Neural progenitor cell (in vitro differentiated cells): ENCODE measurements at regions not wholly inside any gene's neighbourhood (a gene's known extent, or its start where the extent isn't known, plus 50 kb on each side); places are given as distances from the start of the nearest gene placed in this dataset.

Experiments used
- DNase-seq: peaks from one replicate; pipeline ENCODE4 v3.0.0-alpha.2; 2016; ENCODE audit warnings: low spot score
- H2AFZ ChIP-seq: fragments of 200-600 bp; sonication (generic); replicated peaks from 2 replicates; pipeline ENCODE4 v1.6.1; 2016; ENCODE audit warnings: antibody characterized with exemption
- H3F3A ChIP-seq: fragments of 200-600 bp; sonication (generic); 2 replicates; pipeline ENCODE4 v1.6.1; 2016; ENCODE audit warnings: antibody characterized with exemption, low read depth
- H3K27ac ChIP-seq: fragments of 200-600 bp; sonication (generic); 2 replicates; pipeline ENCODE4 v1.5.1; 2016; ENCODE audit warnings: mild to moderate bottlenecking
- H3K27me3 ChIP-seq: fragments of 200-600 bp; sonication (generic); 2 replicates; pipeline ENCODE4 v1.6.1; 2016; ENCODE audit warnings: mild to moderate bottlenecking, moderate library complexity
- H3K36me3 ChIP-seq: fragments of 200-600 bp; sonication (generic); 2 replicates; pipeline ENCODE4 v1.5.1; 2016
- H3K4me1 ChIP-seq: fragments of 200-600 bp; sonication (generic); 2 replicates; pipeline ENCODE4 v1.6.1; 2016; ENCODE audit warnings: mixed run types
- H3K4me2 ChIP-seq: fragments of 200-600 bp; sonication (generic); 2 replicates; pipeline ENCODE4 v1.6.1; 2016
- H3K4me3 ChIP-seq: fragments of 200-600 bp; sonication (generic); 2 replicates; pipeline ENCODE4 v1.5.1; 2016
- H3K79me2 ChIP-seq: fragments of 200-600 bp; sonication (generic); 2 replicates; pipeline ENCODE4 v1.6.1; 2016; ENCODE audit warnings: low read depth
- H3K9ac ChIP-seq: fragments of 200-600 bp; sonication (generic); 2 replicates; pipeline ENCODE4 v1.6.1; 2016
- H3K9me3 ChIP-seq: fragments of 200-600 bp; sonication (generic); 2 replicates; pipeline ENCODE4 v1.5.1; 2016; ENCODE audit warnings: low read depth
- H4K20me1 ChIP-seq: fragments of 200-600 bp; sonication (generic); 2 replicates; pipeline ENCODE4 v1.6.1; 2016; ENCODE audit warnings: low read depth
- H3K27ac Mint-ChIP-seq: 3 replicates; pipeline ENCODE4 v1.8.0; 2021; ENCODE audit warnings: mixed read lengths
- H3K27me3 Mint-ChIP-seq: 2 replicates; pipeline ENCODE4 v1.8.0; 2022; ENCODE audit warnings: low read depth, mild to moderate bottlenecking, inconsistent platforms, moderate library complexity, mixed read lengths; ENCODE audit not compliant: insufficient read depth
- H3K36me3 Mint-ChIP-seq: 3 replicates; pipeline ENCODE4 v1.8.0; 2021; ENCODE audit warnings: mixed read lengths
- H3K4me1 Mint-ChIP-seq: 3 replicates; pipeline ENCODE4 v1.8.0; 2021; ENCODE audit warnings: mixed read lengths
- H3K4me3 Mint-ChIP-seq: 3 replicates; pipeline ENCODE4 v1.8.0; 2021; ENCODE audit warnings: mild to moderate bottlenecking, moderate library complexity, mixed read lengths
- H3K9me3 Mint-ChIP-seq: 3 replicates; pipeline ENCODE4 v1.8.0; 2020; ENCODE audit warnings: mixed read lengths
- CTCF ChIP-seq: fragments of 200-600 bp; sonication (generic); IDR thresholded peaks from 2 replicates; pipeline ENCODE4 v1.5.1; 2017; ENCODE audit warnings: antibody characterized with exemption, mild to moderate bottlenecking
- EZH2 ChIP-seq: fragments of 200-600 bp; sonication (generic); IDR thresholded peaks from 2 replicates; pipeline ENCODE4 v1.6.1; 2017; ENCODE audit warnings: antibody characterized with exemption, mild to moderate bottlenecking, moderate library complexity
- EZH2phosphoT487 ChIP-seq: fragments of 200-600 bp; sonication (generic); IDR thresholded peaks from 2 replicates; pipeline ENCODE4 v1.6.1; 2017; ENCODE audit warnings: antibody characterized with exemption

GRCh38 chr2:37867166-37867565 lies 57.9 kb upstream of the RMDN2 start:
- no peaks in the 10 kb centered on the region for H3K4me1 ChIP-seq
- H3F3A ChIP-seq = no peaks in the 10 kb centered on the region
- DNase-seq = no peak
- no peaks in the 10 kb centered on the region for H3K9me3 ChIP-seq
- H3K9ac ChIP-seq = no peak overlapping the region
- H3K4me3 ChIP-seq = no peak overlapping the region
- peaks cover 6% of the 10 kb centered on the region for H3K27me3 Mint-ChIP-seq
- H3K36me3 ChIP-seq = no peaks in the 10 kb centered on the region
- no peaks in the 10 kb centered on the region for H3K9me3 Mint-ChIP-seq
- no peaks in the 10 kb centered on the region for H3K36me3 Mint-ChIP-seq
- no peaks in the 10 kb centered on the region for H4K20me1 ChIP-seq
- no peaks in the 10 kb centered on the region for H3K79me2 ChIP-seq
- no peak overlapping the region for H3K4me3 Mint-ChIP-seq
- no peak overlapping the region for H3K27ac ChIP-seq
- no peak overlapping the region for H2AFZ ChIP-seq
- H3K4me1 Mint-ChIP-seq = peaks cover 2% of the 10 kb centered on the region
- TF ChIP-seq EZH2phosphoT487 (no peak), EZH2 (no peak), CTCF (no peak)
- H3K4me2 ChIP-seq = no peak overlapping the region
- H3K27me3 ChIP-seq = no peaks in the 10 kb centered on the region
- H3K27ac Mint-ChIP-seq = no peak overlapping the region

GRCh38 chr2:37868866-37869265 lies 56.2 kb upstream of the RMDN2 start:
- Histone ChIP-seq H3K4me2 (no peak overlapping the region), H3K9ac (no peak overlapping the region), H3K4me3 (no peak overlapping the region), H3K79me2 (no peaks in the 10 kb centered on the region), H3K4me1 (no peaks in the 10 kb centered on the region), H4K20me1 (no peaks in the 10 kb centered on the region), H3K9me3 (no peaks in the 10 kb centered on the region), H3K27ac (no peak overlapping the region), H3K27me3 (no peaks in the 10 kb centered on the region), H3F3A (no peaks in the 10 kb centered on the region), H2AFZ (no peak overlapping the region), H3K36me3 (no peaks in the 10 kb centered on the region)
- Mint-ChIP-seq H3K36me3 (no peaks in the 10 kb centered on the region), H3K9me3 (no peaks in the 10 kb centered on the region), H3K4me3 (no peak overlapping the region), H3K4me1 (peaks cover 5% of the 10 kb centered on the region), H3K27ac (no peak overlapping the region), H3K27me3 (peaks cover 9% of the 10 kb centered on the region)
- no peak for DNase-seq
- TF ChIP-seq EZH2 (no peak), EZH2phosphoT487 (no peak), CTCF (no peak)

DNA sequence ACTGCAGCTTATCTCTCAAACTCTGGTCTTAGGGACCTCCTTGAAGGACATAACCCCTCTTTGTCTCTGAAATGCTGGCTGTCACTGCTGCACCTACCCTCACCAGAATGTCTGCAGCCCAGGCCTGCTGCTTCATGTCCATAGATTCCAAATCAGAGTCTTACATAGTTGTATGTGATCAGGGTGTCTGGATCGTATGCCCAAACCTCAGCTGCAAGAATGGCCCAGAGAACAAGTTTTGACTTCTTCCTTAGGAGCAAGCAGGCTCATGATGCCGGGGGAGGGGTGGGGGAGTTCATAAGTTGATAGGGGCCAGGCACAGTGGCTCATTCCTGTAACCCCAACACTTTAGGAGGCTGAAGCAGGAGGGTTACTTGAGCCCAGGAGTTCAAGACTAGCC lies 55.8 kb upstream of the RMDN2 start:
- no peak overlapping the region for H3K9ac ChIP-seq
- no peak overlapping the region for H3K4me3 Mint-ChIP-seq
- no peaks in the 10 kb centered on the region for H3F3A ChIP-seq
- no peaks in the 10 kb centered on the region for H4K20me1 ChIP-seq
- no peaks in the 10 kb centered on the region for H3K79me2 ChIP-seq
- H3K27ac Mint-ChIP-seq = no peak overlapping the region
- H3K4me2 ChIP-seq = no peak overlapping the region
- H3K36me3 Mint-ChIP-seq = no peaks in the 10 kb centered on the region
- no peak overlapping the region for H3K4me3 ChIP-seq
- no peaks in the 10 kb centered on the region for H3K9me3 Mint-ChIP-seq
- TF ChIP-seq EZH2phosphoT487 (no peak), CTCF (no peak), EZH2 (no peak)
- H3K9me3 ChIP-seq = no peaks in the 10 kb centered on the region
- no peaks in the 10 kb centered on the region for H3K27me3 ChIP-seq
- H3K27me3 Mint-ChIP-seq = peaks cover 9% of the 10 kb centered on the region
- no peaks in the 10 kb centered on the region for H3K36me3 ChIP-seq
- no peak for DNase-seq
- H3K4me1 Mint-ChIP-seq = peaks cover 5% of the 10 kb centered on the region
- no peaks in the 10 kb centered on the region for H3K4me1 ChIP-seq
- H3K27ac ChIP-seq = no peak overlapping the region
- no peak overlapping the region for H2AFZ ChIP-seq

DNA sequence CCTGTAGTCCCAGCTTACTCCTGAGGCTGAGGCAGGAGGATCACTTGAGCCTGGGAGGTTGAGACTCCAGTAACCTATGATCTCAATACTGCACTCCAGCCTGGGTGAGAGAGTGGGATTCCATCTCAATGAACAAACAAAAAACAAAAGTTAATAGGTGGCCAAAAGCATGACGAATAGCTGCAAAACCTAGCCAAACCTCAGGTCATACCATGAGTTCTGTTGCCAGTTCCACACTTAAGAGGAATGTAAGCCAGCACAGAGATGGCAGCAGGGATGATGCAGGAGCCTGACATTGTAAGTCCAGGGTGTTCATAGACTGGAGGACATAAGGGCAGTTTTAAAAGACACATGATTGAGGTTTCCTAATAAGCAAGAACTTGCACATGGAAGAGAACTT lies 55.3 kb upstream of the RMDN2 start:
- Histone ChIP-seq H3K9me3 (no peaks in the 10 kb centered on the region), H3K27me3 (no peaks in the 10 kb centered on the region), H3K79me2 (no peaks in the 10 kb centered on the region), H3K36me3 (no peaks in the 10 kb centered on the region), H3K27ac (no peak overlapping the region), H3K4me2 (no peak overlapping the region), H3K4me1 (no peaks in the 10 kb centered on the region), H3F3A (no peaks in the 10 kb centered on the region), H2AFZ (no peak overlapping the region), H3K9ac (no peak overlapping the region), H3K4me3 (no peak overlapping the region), H4K20me1 (no peaks in the 10 kb centered on the region)
- Mint-ChIP-seq H3K4me3 (no peak overlapping the region), H3K27ac (no peak overlapping the region), H3K27me3 (peaks cover 10% of the 10 kb centered on the region), H3K9me3 (no peaks in the 10 kb centered on the region), H3K4me1 (peaks cover 7% of the 10 kb centered on the region), H3K36me3 (no peaks in the 10 kb centered on the region)
- TF ChIP-seq EZH2phosphoT487 (no peak), CTCF (no peak), EZH2 (no peak)
- no peak for DNase-seq
